GM19023 (cell line): ENCODE measurements at regions not wholly inside any gene's neighbourhood (a gene's known extent, or its start where the extent isn't known, plus 50 kb on each side); places are given as distances from the start of the nearest gene placed in this dataset.

ENCODE experiments used
- ATAC-seq: cut with Tn5 transposase; IDR thresholded peaks from one replicate; pipeline ENCODE4 v1.9.1; 2021; ENCODE audit warnings: mild to moderate bottlenecking, moderate library complexity; ENCODE audit not compliant: unreplicated experiment

- no peak for ATAC-seq
Measured at GRCh38 chr16:73150786-73151185, 102.9 kb upstream of the ZFHX3 start.

- no peak for ATAC-seq
Measured at GRCh38 chr16:73149334-73149733, 101.4 kb upstream of the ZFHX3 start.

- no peak for ATAC-seq
Measured at GRCh38 chr16:73147958-73148357, 100.0 kb upstream of the ZFHX3 start.

GRCh38 chr16:73145166-73145880 lies 97.4 kb upstream of the ZFHX3 start:
- ATAC-seq, result no peak

- ATAC-seq, result no peak
Measured at GRCh38 chr16:73143576-73144422, 95.9 kb upstream of the ZFHX3 start.

- no peak for ATAC-seq
Measured at GRCh38 chr16:73143002-73143401, 95.1 kb upstream of the ZFHX3 start.

- ATAC-seq, result no peak
Measured at GRCh38 chr16:73142053-73142854, 94.3 kb upstream of the ZFHX3 start.

- no peak for ATAC-seq
Measured at GRCh38 chr16:73140929-73141328, 93.0 kb upstream of the ZFHX3 start.

GRCh38 chr16:73131156-73131862 lies 83.4 kb upstream of the ZFHX3 start:
- no peak for ATAC-seq

- ATAC-seq, result no peak
Measured at GRCh38 chr16:73129455-73129854, 81.5 kb upstream of the ZFHX3 start.

- no peak for ATAC-seq
Measured at GRCh38 chr16:73126525-73126853, 78.6 kb upstream of the ZFHX3 start.

GRCh38 chr16:73125850-73126524 lies 78.1 kb upstream of the ZFHX3 start:
- no peak for ATAC-seq

- no peak for ATAC-seq
Measured at GRCh38 chr16:73124665-73125375, 76.9 kb upstream of the ZFHX3 start.

- ATAC-seq, result no peak
Measured at GRCh38 chr16:73124097-73124652, 76.2 kb upstream of the ZFHX3 start.

- no peak for ATAC-seq
Measured at GRCh38 chr16:73122604-73123391, 74.9 kb upstream of the ZFHX3 start.

GRCh38 chr16:73116576-73116975 lies 68.6 kb upstream of the ZFHX3 start:
- ATAC-seq, result no peak

GRCh38 chr16:73113336-73113735 lies 65.4 kb upstream of the ZFHX3 start:
- no peak for ATAC-seq

- no peak for ATAC-seq
Measured at GRCh38 chr16:73108195-73108963, 60.5 kb upstream of the ZFHX3 start.
